Ovary (tissue), 7 donors: ENCODE measurements at regions not wholly inside any gene's neighbourhood (a gene's known extent, or its start where the extent isn't known, plus 50 kb on each side); places are given as distances from the start of the nearest gene placed in this dataset.
A peak's percentile ranks its signal among the peaks of the same experiment; 100 is the strongest.

Experiments used
- DNase-seq, 5 donors: peaks; one replicate each; pipeline ENCODE4 v3.0.0-alpha.2; 2019 to 2020
- H3K27ac ChIP-seq, 2 donors: fragments of 200-600 bp; one replicate each; pipeline versions ENCODE4 v1.5.1 to v1.8.0; 2019 to 2022
- H3K27me3 ChIP-seq: fragments of 200-600 bp; one replicate; pipeline ENCODE4 v1.8.0; 2022
- H3K36me3 ChIP-seq: fragments of 200-600 bp; sonication (generic); one replicate; pipeline ENCODE4 v1.5.1; 2019
- H3K4me1 ChIP-seq: one replicate; pipeline ENCODE4 v1.8.1; 2013; ENCODE audit warnings: mild to moderate bottlenecking, moderate library complexity; ENCODE audit not compliant: insufficient read depth
- H3K4me3 ChIP-seq: fragments of 200-600 bp; sonication (generic); one replicate; pipeline ENCODE4 v1.5.1; 2017
- H3K9me3 ChIP-seq, 2 donors: fragments of 200-600 bp in 1 of 2; sonication (generic) in 1 of 2; one replicate each; pipeline versions ENCODE4 v1.5.1 to v1.8.1; 2013 to 2019; ENCODE audit warnings: mild to moderate bottlenecking in 1 of 2, moderate library complexity in 1 of 2
- EP300 ChIP-seq: sonication (generic); formaldehyde crosslinking; IDR thresholded peaks from one replicate; pipeline ENCODE4 v1.6.1; 2017; ENCODE audit warnings: antibody characterized with exemption
- POLR2A ChIP-seq: fragments of 450-650 bp; IDR thresholded peaks from one replicate; pipeline ENCODE4 v1.6.1; 2017; ENCODE audit warnings: antibody characterized with exemption, mild to moderate bottlenecking, moderate library complexity
- WGBS, 3 donors: extraction: QIAGEN DNeasy Blood & Tissue Kit in 1 of 3; methylation state at CpG; one replicate each; pipeline versions ENCODE4 v1.1.5 to v1.1.7; 2013 to 2017; 5-methylcytosine and 5-hydroxymethylcytosine counted together
- intact Hi-C, 4 donors: fragments of 100-400 bp; cut with DNase I; formaldehyde crosslinking; loops; one replicate each; pipeline versions ENCODE4 v1.11.0 to v1.15.1; 2022 to 2023
- TF ChIP-seq, protein P1 (sequence below), 3 donors: fragments of 450-650 bp in 2 of 3; fragments of 200-600 bp in 1 of 3; IDR thresholded peaks; one replicate each; pipeline versions ENCODE4 v1.5.1 to v1.8.0; 2016 to 2022; ENCODE audit warnings: antibody characterized with exemption in 3 of 3, mild to moderate bottlenecking in 1 of 3
- donor health status: DM: no; HTN: no; CAD: no; lungs with moderate emphysema.
- donor health status: DM: no; HTN: no; CAD: no.
- donor health status: Bipolar disorder and iron deficiency.
- donor health status: DM: no; HTN: no; CAD: no.
- donor health status: DM: yes; HTN: yes; CAD: no.

DNA sequence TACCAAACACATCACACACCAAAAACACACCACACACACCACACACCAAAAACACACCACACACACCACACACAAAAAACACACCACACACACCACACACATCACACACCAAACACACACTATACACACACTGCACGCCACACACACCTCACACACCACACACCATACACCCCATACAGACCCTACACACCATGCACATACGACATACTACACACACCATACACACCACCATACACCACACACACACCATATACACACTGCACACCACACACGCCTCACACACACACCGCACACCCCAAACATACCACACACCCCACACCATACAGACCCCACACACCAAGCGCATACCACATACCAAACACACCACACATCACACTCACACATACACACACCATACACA lies 226.9 kb upstream of the PKN2 start:
- intact Hi-C loops: no loop called here
- 91 to 96% (median 94%) methylated on average over 5 of the region's 5 CpGs for WGBS, 3 donors

DNA sequence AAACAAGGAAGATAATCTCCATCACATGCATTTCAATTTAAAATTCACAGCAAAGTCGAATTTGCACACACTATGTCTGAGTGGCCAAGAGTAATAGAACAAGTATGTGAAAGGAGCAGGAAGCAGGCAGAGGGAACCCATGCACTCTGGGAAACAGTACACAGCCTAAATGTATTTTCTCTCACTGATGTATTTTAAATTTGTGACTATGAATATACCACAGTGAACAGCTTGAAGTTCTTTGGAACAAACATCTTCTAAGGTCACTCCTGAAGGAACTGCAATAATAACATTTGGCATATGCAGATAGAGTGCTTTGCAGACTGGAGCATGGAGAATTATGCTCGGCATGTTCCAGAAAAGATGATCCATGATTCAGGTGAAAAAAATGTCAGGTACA lies 223.1 kb upstream of the PKN2 start:
- Histone ChIP-seq H3K36me3 (no peaks in the 10 kb centered on the region), H3K27me3 (no peaks in the 10 kb centered on the region), H3K4me1 (no peaks in the 10 kb centered on the region), H3K9me3 (no peaks in the 10 kb centered on the region), H3K27ac (no peak overlapping the region), H3K4me3 (no peak overlapping the region)
- TF ChIP-seq, protein P1, sequence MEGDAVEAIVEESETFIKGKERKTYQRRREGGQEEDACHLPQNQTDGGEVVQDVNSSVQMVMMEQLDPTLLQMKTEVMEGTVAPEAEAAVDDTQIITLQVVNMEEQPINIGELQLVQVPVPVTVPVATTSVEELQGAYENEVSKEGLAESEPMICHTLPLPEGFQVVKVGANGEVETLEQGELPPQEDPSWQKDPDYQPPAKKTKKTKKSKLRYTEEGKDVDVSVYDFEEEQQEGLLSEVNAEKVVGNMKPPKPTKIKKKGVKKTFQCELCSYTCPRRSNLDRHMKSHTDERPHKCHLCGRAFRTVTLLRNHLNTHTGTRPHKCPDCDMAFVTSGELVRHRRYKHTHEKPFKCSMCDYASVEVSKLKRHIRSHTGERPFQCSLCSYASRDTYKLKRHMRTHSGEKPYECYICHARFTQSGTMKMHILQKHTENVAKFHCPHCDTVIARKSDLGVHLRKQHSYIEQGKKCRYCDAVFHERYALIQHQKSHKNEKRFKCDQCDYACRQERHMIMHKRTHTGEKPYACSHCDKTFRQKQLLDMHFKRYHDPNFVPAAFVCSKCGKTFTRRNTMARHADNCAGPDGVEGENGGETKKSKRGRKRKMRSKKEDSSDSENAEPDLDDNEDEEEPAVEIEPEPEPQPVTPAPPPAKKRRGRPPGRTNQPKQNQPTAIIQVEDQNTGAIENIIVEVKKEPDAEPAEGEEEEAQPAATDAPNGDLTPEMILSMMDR (IDR thresholded peaks at IDR 0.05): no peak
- TF ChIP-seq EP300 (no peak), POLR2A (no peak)
- no peak for DNase-seq
- 75 to 88% (median 77%) methylated on average over 2 of the region's 2 CpGs for WGBS, 3 donors
- intact Hi-C loops: no loop called here

More for the DNA sequence above, 226.9 kb upstream of the PKN2 start:
- no peak overlapping the region for H3K27ac ChIP-seq
- no peaks in the 10 kb centered on the region for H3K27me3 ChIP-seq
- TF ChIP-seq EP300: no peak
- no peak for TF ChIP-seq POLR2A
- TF ChIP-seq, protein P1 (IDR thresholded peaks at IDR 0.05): no peak
- no peak for DNase-seq
- no peaks in the 10 kb centered on the region for H3K9me3 ChIP-seq
- no peaks in the 10 kb centered on the region for H3K4me1 ChIP-seq
- no peaks in the 10 kb centered on the region for H3K36me3 ChIP-seq
- no peak overlapping the region for H3K4me3 ChIP-seq

DNA sequence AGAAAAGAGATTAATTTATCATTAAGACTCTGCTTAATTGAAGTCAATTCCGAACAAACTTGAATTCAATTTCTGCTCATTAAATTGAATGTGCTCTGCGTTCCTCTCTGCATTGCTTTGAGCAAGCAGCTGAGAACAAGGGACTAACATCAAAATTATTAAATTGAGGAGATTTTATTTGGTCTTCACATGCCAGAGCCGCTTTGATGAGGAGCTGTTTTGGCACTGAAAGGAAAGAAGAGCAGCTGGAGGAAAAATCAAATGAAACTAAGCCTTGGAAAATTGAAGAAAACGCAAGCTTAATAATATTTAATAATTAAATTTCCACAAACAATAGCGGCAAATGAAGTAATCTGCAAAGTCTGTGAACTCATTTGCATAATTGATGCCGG lies 222.0 kb upstream of the PKN2 start:
- 8 to 10% (median 10%) methylated on average over 6 of the region's 6 CpGs for WGBS, 3 donors
- no peaks in the 10 kb centered on the region for H3K27me3 ChIP-seq
- H3K4me3 ChIP-seq: peak overlapping the region; percentile 44
- TF ChIP-seq POLR2A (no peak), EP300 (no peak)
- TF ChIP-seq, protein P1 (IDR thresholded peaks at IDR 0.05): no peak
- H3K4me1 ChIP-seq: no peaks in the 10 kb centered on the region
- intact Hi-C loops: no loop called here
- no peaks in the 10 kb centered on the region for H3K9me3 ChIP-seq
- no peak for DNase-seq
- no peaks in the 10 kb centered on the region for H3K36me3 ChIP-seq
- peak overlapping the region; percentile 93 to 98 for H3K27ac ChIP-seq

DNA sequence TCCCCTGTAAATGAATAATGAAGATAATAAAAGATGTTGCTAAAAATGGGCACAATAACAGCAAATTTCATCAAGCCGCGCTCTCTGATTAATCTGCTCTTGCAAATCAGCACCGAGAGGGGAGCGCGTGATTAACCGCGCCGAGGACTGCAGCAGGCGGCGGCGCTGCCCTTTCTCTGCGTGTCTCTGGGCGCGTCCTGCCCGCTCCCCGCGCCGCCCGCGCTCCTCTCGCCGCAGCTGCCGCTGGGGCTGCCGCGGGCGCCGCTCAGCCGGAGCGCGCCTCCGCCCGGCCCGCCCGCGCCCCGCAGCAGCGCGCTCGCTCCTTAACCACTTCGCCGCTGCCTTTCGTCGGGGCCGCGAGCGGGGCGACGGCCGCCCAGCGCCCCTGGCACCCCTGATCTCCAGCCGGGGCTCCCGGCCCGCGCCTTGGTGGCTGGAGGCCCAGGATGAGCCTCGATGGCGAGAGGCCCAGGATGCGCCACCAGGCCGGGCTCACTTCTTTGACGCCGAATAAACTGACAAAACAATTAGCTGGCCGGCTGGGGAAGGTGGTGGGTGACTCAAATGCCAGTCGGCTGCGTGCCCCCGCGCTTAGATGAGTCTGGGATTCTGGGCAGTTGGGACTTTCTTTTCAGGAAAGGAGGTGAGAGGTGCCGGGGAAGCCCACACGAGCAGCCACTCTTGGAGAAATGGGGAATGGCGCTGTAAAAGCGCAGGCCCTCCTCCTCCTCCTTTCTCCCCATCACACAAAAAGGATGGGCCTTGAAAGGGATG lies 221.4 kb upstream of the PKN2 start:
- intact Hi-C loops: no loop called here
- Histone ChIP-seq H3K27ac (peak overlapping the region; percentile 93 to 98), H3K4me3 (peak overlapping the region; percentile 44), H3K4me1 (no peaks in the 10 kb centered on the region), H3K9me3 (no peaks in the 10 kb centered on the region), H3K36me3 (no peaks in the 10 kb centered on the region), H3K27me3 (no peaks in the 10 kb centered on the region)
- WGBS, 3 donors: 1 to 2% (median 1%) methylated on average over 42 to 69 of the region's 69 CpGs
- TF ChIP-seq EP300 (no peak), POLR2A (no peak)
- TF ChIP-seq, protein P1 (IDR thresholded peaks at IDR 0.05): no peak
- peak; percentile 28 to 64 (median 55) for DNase-seq
